NCI-H69 (cell line): ENCODE measurements at regions not wholly inside any gene's neighbourhood (a gene's known extent, or its start where the extent isn't known, plus 50 kb on each side); places are given as distances from the start of the nearest gene placed in this dataset.
A peak's percentile ranks its signal among the peaks of the same experiment; 100 is the strongest.
"Not testable (repeated sequence)": the region's sequence is repeated elsewhere in the genome, so short reads cannot be mapped to it uniquely, and the experiment has no call there.

Experiments
- DNase-seq: peaks from one replicate; lab custom pipeline; 2025; lab: John Stamatoyannopoulos, UW

- peak; percentile 67 for DNase-seq
Measured at GRCh38 chr5:9787861-9788600, 157.9 kb upstream of the TAS2R1 start.

- DNase-seq, result peak; percentile 5
Measured at GRCh38 chr5:9786380-9787360, 156.5 kb upstream of the TAS2R1 start.

- peak; percentile 50 for DNase-seq
Measured at GRCh38 chr5:9785751-9786150, 155.6 kb upstream of the TAS2R1 start.

DNA sequence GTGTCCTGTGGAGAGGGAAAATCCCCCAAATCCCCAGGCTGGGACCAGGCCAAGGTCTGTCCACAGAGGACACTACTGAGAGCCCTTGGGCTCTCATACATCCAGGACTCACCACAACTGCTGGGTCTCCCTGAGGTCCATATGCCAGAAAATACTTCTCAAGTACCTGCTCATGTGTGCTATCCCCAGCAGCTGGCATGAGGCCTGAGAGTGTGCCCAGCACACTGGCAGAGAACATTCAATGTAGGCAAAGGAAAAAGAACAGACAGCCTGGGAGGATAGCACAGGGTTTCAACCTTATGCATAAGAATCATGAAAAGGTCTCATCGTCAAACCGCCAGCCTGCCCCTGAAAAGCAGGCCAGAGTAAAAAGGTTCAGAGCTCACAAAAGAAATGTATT lies 154.1 kb upstream of the TAS2R1 start:
- peak; percentile 50 for DNase-seq

GRCh38 chr5:9782826-9783560 lies 152.8 kb upstream of the TAS2R1 start:
- DNase-seq, result peak; percentile 58

GRCh38 chr5:9781890-9782289 lies 151.7 kb upstream of the TAS2R1 start:
- DNase-seq, result no peak

DNA sequence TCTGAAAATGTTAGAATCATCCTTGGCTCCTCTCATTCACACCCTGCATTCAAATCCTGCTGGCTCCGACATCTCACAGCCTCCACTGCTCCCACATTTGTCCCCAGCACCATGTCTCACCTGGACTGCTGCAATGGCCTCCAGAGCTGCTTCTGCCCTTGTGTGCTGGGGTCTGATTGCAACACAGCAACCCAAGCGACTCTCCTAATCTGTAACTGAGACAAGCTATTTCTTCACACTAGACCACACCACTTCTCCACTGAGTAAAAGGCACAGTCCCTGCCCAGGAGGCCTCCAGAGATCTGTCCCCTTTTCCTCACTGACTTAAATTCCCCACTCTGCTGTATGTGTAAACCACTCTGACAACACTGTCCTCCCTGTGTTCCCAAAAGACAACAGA lies 151.1 kb upstream of the TAS2R1 start:
- DNase-seq, result no peak

DNA sequence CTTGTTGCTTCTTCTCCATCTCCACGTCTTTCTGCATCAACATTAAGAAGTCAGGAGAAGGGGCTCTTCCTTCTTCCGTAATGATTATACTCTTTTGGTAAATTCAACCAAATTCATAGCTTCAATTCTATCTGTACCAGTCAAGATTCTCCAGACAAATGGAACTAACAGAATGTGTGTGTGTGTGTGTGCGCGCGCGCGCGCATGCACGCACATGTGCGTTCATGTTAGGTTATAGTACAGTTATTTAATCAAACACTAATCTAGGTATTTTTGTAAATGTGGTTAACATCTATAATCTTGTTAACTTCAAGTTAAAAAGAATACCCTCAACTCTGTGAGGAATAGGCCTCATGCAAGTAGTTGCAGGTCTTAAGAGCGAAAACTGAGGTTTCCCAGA lies 150.3 kb upstream of the TAS2R1 start:
- DNase-seq, result no peak

DNA sequence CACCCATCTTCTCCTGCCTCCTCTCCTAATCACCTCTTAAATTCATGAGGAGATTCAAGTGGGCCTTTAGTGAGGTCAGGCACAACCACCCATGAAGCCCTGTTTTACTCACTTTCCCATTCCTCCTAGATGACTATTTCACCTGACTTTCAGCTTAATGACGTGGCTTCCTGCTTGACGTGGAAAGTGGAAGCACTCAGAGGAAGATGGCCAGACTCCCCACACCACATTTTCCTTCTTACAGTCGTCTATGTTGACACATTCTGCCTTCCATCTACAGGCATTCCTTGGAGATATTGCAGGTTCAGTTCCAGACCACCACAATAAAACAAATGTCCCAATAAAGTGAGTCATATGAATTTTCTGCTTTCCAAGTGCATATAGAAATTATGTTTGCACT lies 146.4 kb upstream of the TAS2R1 start:
- no peak for DNase-seq

DNA sequence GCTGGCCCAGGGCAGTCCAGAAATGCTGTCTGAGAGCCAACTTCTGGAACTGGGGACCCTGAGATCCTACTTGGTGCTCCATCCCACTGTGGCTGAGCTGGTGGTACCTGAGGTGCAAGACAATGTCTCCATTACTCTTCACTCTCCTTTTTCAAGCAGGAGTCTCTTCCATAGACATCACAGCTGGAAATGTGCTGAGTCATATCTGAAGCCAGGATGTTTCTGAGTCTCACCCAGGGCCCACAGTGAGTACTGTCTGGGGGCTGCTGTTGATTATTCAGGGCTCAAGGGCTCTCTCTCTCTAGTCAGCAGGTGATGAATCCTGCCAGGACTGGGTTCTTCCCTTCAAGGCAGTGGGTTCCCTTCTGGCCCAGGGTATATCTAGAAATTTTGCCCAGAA lies 145.2 kb upstream of the TAS2R1 start:
- DNase-seq, result no peak

DNA sequence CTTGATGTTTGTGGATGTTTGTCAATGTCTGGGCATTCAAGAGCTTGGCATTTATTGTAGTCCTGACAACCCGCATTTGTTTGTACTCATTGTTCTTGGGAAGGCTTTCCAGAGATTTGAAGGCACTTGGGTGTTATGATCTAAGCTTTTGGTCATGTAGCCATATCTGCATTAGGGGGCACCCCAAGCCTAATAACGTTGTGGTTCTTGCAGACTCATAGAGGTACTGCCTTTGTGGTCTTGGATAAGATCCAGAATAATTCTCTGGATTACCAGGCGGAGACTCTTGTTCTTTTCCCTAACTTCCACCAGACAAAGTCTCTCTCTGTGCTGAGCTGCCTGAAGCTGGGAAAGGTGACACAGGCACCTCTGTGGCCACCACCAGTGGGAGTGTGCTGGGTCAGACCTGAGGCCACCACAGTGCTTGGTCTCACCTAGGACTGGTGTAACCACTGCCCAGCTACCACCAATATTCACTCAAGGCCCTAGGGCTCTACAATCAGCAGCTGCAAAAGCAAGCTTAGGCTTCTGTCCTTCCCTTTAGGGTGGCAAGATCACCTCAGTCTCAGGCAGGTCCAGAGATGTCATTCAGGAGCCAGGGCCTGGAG lies 144.4 kb upstream of the TAS2R1 start:
- peak; percentile 43 for DNase-seq

DNA sequence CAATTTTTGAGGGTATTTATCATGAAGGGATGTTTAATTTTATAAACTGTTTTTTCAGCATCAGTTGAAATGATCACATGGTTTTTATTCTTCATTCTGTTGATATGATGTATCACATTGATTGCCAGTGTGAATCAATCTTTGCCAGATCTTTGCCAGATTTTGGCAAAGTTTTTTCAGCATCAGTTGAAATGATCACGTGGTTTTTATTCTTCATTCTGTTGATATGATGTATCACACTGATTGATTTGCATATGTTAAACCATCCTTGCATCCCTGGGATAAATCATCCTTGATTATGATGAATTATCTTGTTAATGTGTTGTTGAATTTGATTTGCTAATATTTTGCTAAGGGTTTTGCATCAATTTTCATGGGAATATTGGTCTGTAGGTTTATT lies 140.9 kb upstream of the TAS2R1 start:
- DNase-seq, result no peak

- DNase-seq, result no peak
Measured at GRCh38 chr5:9766581-9766980, 136.4 kb upstream of the TAS2R1 start.

- peak; percentile 29 for DNase-seq
Measured at GRCh38 chr5:9765419-9766140, 135.4 kb upstream of the TAS2R1 start.

DNA sequence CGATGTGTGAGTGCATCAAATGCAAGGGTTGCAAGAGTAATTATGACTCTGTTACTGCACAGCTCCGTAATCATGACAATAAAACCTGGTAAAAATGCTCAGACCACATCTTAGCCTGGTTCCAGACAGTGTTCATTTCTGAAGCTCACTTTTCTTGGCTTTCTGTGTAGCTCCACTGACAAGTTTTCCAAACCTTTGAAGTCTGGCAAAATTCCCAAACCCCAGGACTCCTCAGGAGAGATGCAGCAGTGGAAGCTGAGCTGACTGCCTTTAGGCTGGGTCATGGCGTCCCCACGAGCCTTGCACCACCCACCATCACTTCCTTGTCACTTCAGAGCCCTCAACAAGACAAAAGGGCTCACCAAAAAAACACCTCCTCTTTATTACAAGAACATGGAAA lies 131.6 kb upstream of the TAS2R1 start:
- DNase-seq, result no peak

DNA sequence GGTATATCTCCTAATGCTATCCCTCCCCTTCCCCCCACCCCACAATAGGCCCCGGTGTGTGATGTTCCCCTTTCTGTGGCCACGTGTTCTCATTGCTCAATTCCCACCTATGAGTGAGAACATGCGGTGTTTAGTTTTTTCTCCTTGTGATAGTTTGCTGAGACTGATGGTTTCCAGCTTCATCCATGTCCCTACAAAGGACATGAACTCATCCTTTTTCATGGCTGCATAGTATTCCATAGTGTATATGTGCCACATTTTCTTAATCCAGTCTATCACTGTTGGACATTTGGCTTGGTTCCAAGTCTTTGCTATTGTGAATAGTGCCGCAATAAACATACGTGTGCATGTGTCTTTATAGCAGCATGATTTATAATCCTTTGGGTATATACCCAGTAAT lies 122.5 kb upstream of the TAS2R1 start:
- not testable (repeated sequence) for DNase-seq

DNA sequence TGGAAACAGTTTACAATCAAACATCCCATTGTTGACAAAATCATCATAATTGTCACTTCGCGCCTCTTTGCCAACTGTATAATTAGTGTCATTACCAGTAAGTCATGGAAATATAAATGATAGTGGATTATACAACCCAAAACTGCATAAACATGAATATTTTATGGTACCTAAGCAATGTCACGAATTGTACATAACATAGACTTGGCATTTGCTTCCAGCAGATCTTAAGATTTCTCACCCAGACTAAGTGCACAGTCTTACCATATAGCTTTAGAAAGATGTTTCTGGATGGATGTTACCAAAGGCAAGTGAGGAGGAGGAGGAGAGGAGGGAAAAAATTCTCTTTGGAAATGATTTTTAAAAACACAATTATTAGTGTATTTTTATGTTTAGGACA lies 113.4 kb upstream of the TAS2R1 start:
- DNase-seq, result no peak

- no peak for DNase-seq
Measured at GRCh38 chr5:9742848-9743247, 112.7 kb upstream of the TAS2R1 start.

DNA sequence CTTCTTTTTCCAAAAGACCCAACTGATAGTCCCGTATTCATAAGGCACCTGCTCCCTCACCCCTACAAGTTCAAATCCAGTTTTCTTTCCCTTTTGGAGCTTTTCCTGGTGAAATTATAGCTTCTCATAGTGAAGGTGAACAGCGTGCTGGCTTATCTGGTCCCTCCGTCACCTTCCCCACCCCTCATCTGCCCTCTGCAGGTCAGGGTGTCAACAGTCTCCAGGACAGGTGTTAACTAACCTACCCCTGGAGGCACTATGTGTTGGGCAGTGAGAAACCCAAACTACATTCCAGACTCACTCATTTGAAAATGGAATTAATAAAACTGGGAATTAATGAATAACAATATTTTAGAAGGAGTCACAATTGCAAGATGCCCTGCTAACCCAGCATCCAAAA lies 109.0 kb upstream of the TAS2R1 start:
- DNase-seq, result no peak

DNA sequence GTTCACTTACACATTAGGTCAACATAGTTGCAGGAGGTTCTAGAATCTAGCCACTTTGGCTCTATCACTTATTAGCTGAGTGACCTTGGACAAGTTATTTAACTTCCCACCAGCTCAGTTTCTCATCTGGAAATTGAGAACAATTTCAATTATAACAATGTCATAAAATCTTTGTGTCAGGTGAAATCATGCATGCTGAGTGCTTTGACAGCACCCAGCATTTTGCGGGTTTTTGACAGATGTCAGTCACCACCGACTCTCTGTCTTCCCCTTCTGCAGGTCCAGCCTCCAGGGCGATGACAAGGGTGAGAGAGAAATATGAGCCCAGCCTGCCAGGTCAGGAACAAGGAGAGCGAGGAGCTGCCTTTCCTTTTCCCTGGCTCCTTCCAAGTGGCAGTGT lies 107.1 kb upstream of the TAS2R1 start:
- DNase-seq, result no peak

GRCh38 chr5:9733486-9733885 lies 103.3 kb upstream of the TAS2R1 start:
- no peak for DNase-seq
